ENCODE measurements at regions not wholly inside any gene's neighbourhood (a gene's known extent, or its start where the extent isn't known, plus 50 kb on each side); places are given as distances from the start of the nearest gene placed in this dataset.

- no peak overlapping the region for H3K4me3 ChIP-seq (ENCODE audit: low read depth, low read length)
- no peak for TF ChIP-seq CTCF (IDR thresholded peaks at IDR 0.05; ENCODE audit: low read depth, low read length)
- DNase-seq (ENCODE audit: low read depth, low spot score) = no peak
- in situ Hi-C loops (cut with HindIII; ENCODE audit: low sequenced_read_pairs) = no loop called here
Measured at GRCh38 chr7:142431491-142431890, 173.6 kb upstream of the PRSS58 start.

GRCh38 chr7:142428094-142428493 lies 170.2 kb upstream of the PRSS58 start:
- in situ Hi-C loops (cut with HindIII; ENCODE audit: low sequenced_read_pairs) = no loop called here
- TF ChIP-seq CTCF (IDR thresholded peaks at IDR 0.05; ENCODE audit: low read depth, low read length) = no peak
- no peak for DNase-seq (ENCODE audit: low read depth, low spot score)
- H3K4me3 ChIP-seq (ENCODE audit: low read depth, low read length) = no peak overlapping the region

- in situ Hi-C loops (cut with HindIII; ENCODE audit: low sequenced_read_pairs) = no loop called here
- TF ChIP-seq CTCF (IDR thresholded peaks at IDR 0.05; ENCODE audit: low read depth, low read length) = no peak
- H3K4me3 ChIP-seq (ENCODE audit: low read depth, low read length) = no peak overlapping the region
- DNase-seq (ENCODE audit: low read depth, low spot score) = no peak
Measured at GRCh38 chr7:142425281-142425680, 167.4 kb upstream of the PRSS58 start.

- in situ Hi-C loops (cut with HindIII; ENCODE audit: low sequenced_read_pairs) = no loop called here
- H3K4me3 ChIP-seq (ENCODE audit: low read depth, low read length) = no peak overlapping the region
- TF ChIP-seq CTCF (IDR thresholded peaks at IDR 0.05; ENCODE audit: low read depth, low read length) = no peak
- DNase-seq (ENCODE audit: low read depth, low spot score) = no peak
Measured at GRCh38 chr7:142422621-142423020, 164.8 kb upstream of the PRSS58 start.

- TF ChIP-seq CTCF (IDR thresholded peaks at IDR 0.05; ENCODE audit: low read depth, low read length) = peak; percentile 71
- in situ Hi-C loops (cut with HindIII; ENCODE audit: low sequenced_read_pairs) = no loop called here
- DNase-seq (ENCODE audit: low read depth, low spot score) = peak; percentile 50
- H3K4me3 ChIP-seq (ENCODE audit: low read depth, low read length) = no peak overlapping the region
Measured at GRCh38 chr7:142420554-142421362, 162.9 kb upstream of the PRSS58 start.

- in situ Hi-C loops (cut with HindIII; ENCODE audit: low sequenced_read_pairs) = no loop called here
- TF ChIP-seq CTCF (IDR thresholded peaks at IDR 0.05; ENCODE audit: low read depth, low read length) = no peak
Measured at GRCh38 chr7:142418326-142418725, 160.5 kb upstream of the PRSS58 start.

More at GRCh38 chr7:142418326-142418725, 160.5 kb upstream of the PRSS58 start:
- no peak for DNase-seq (ENCODE audit: low read depth, low spot score)
- no peak overlapping the region for H3K4me3 ChIP-seq (ENCODE audit: low read depth, low read length)
